Spinal cord (tissue), 9 donors: ENCODE measurements at regions not wholly inside any gene's neighbourhood (a gene's known extent, or its start where the extent isn't known, plus 50 kb on each side); places are given as distances from the start of the nearest gene placed in this dataset.

Experiments used
- DNase-seq, 6 donors: peaks; one replicate each; pipeline versions ENCODE4 v3.0.0 to v3.0.0-alpha.2; 2013 to 2015; ENCODE audit warnings: low spot score in 6 of 6, low read depth in 4 of 6
- H3K27ac ChIP-seq: one replicate; pipeline ENCODE4 v1.5.1; 2013; ENCODE audit warnings: low read depth, low read length, control low read depth
- H3K27me3 ChIP-seq: one replicate; pipeline ENCODE4 v1.6.1; 2013; ENCODE audit warnings: low read length; ENCODE audit not compliant: control insufficient read depth, insufficient read depth
- H3K36me3 ChIP-seq: one replicate; pipeline ENCODE4 v1.6.1; 2013; ENCODE audit warnings: low read length; ENCODE audit not compliant: control insufficient read depth, insufficient read depth
- H3K4me1 ChIP-seq: one replicate; pipeline ENCODE4 v1.6.1; 2013; ENCODE audit warnings: low read length; ENCODE audit not compliant: control insufficient read depth, insufficient read depth
- H3K4me3 ChIP-seq: one replicate; pipeline ENCODE4 v1.5.1; 2013; ENCODE audit warnings: low read depth, low read length, control low read depth
- H3K9me3 ChIP-seq: one replicate; pipeline ENCODE4 v1.6.1; 2013; ENCODE audit warnings: low read length; ENCODE audit not compliant: control insufficient read depth, insufficient read depth
- WGBS: methylation state at CpG from one replicate; pipeline ENCODE4 v1.1.5; 2013; ENCODE audit warnings: missing lambda C conversion rate; ENCODE audit not compliant: insufficient coverage; 5-methylcytosine and 5-hydroxymethylcytosine counted together
- donor health status: healthy.

GRCh38 chr3:107064405-107065060 lies 312.7 kb upstream of the CCDC54 start:
- Histone ChIP-seq H3K27ac (no peak overlapping the region), H3K4me3 (no peak overlapping the region), H3K9me3 (no peaks in the 10 kb centered on the region), H3K36me3 (no peaks in the 10 kb centered on the region), H3K27me3 (no peaks in the 10 kb centered on the region), H3K4me1 (peaks cover 8% of the 10 kb centered on the region)
- WGBS = 17% methylated on average over 6 of the region's 9 CpGs
- DNase-seq = peak; percentile 78 to 96 (median 84)

GRCh38 chr3:107065094-107065861 lies 312.0 kb upstream of the CCDC54 start:
- H3K4me1 ChIP-seq = peaks cover 8% of the 10 kb centered on the region
- no peak overlapping the region for H3K27ac ChIP-seq
- no peak overlapping the region for H3K4me3 ChIP-seq
- no peaks in the 10 kb centered on the region for H3K27me3 ChIP-seq
- no peaks in the 10 kb centered on the region for H3K9me3 ChIP-seq
- H3K36me3 ChIP-seq = no peaks in the 10 kb centered on the region
- peak in 3 of 6 donors; percentile 5 to 58 (median 53) for DNase-seq
- WGBS = 28% methylated on average over 12 of the region's 13 CpGs

- peaks cover 8% of the 10 kb centered on the region for H3K4me1 ChIP-seq
- H3K27me3 ChIP-seq = no peaks in the 10 kb centered on the region
- no peaks in the 10 kb centered on the region for H3K36me3 ChIP-seq
- H3K4me3 ChIP-seq = no peak overlapping the region
- H3K27ac ChIP-seq = no peak overlapping the region
- DNase-seq = peak in 1 of 6 donors; percentile 10
- H3K9me3 ChIP-seq = no peaks in the 10 kb centered on the region
- WGBS = 100% methylated on average over 3 of the region's 5 CpGs
Measured at GRCh38 chr3:107067421-107067820, 309.8 kb upstream of the CCDC54 start.

- Histone ChIP-seq H3K9me3 (no peaks in the 10 kb centered on the region), H3K4me3 (no peak overlapping the region), H3K4me1 (peaks cover 8% of the 10 kb centered on the region), H3K27me3 (no peaks in the 10 kb centered on the region), H3K36me3 (no peaks in the 10 kb centered on the region), H3K27ac (no peak overlapping the region)
- peak in 2 of 6 donors; percentile 13 to 19 for DNase-seq
- 39% methylated on average over 2 of the region's 4 CpGs for WGBS
Measured at GRCh38 chr3:107068980-107069379, 308.3 kb upstream of the CCDC54 start.

GRCh38 chr3:107076946-107077345 lies 300.3 kb upstream of the CCDC54 start:
- 100% methylated on average over 1 of the region's 3 CpGs for WGBS
- H3K9me3 ChIP-seq = no peaks in the 10 kb centered on the region
- peak overlapping the region; percentile 6 for H3K27ac ChIP-seq
- H3K27me3 ChIP-seq = no peaks in the 10 kb centered on the region
- no peak for DNase-seq
- no peaks in the 10 kb centered on the region for H3K36me3 ChIP-seq
- H3K4me1 ChIP-seq = no peaks in the 10 kb centered on the region
- H3K4me3 ChIP-seq = no peak overlapping the region

- DNase-seq = no peak
- no peaks in the 10 kb centered on the region for H3K27me3 ChIP-seq
- no peaks in the 10 kb centered on the region for H3K9me3 ChIP-seq
- no peaks in the 10 kb centered on the region for H3K36me3 ChIP-seq
- no peak overlapping the region for H3K27ac ChIP-seq
- H3K4me3 ChIP-seq = no peak overlapping the region
- WGBS = no CpG with 5 or more reads among the region's 2 CpGs
- no peaks in the 10 kb centered on the region for H3K4me1 ChIP-seq
Measured at GRCh38 chr3:107077391-107077790, 299.8 kb upstream of the CCDC54 start.

GRCh38 chr3:107082527-107082926 lies 294.7 kb upstream of the CCDC54 start:
- WGBS = no CpG with 5 or more reads among the region's 3 CpGs
- H3K27me3 ChIP-seq = no peaks in the 10 kb centered on the region
- H3K36me3 ChIP-seq = no peaks in the 10 kb centered on the region
- peaks cover 1% of the 10 kb centered on the region for H3K9me3 ChIP-seq
- DNase-seq = no peak
- no peak overlapping the region for H3K27ac ChIP-seq
- H3K4me1 ChIP-seq = no peaks in the 10 kb centered on the region
- no peak overlapping the region for H3K4me3 ChIP-seq

- no peak for DNase-seq
- 93% methylated on average over 3 of the region's 3 CpGs for WGBS
- no peak overlapping the region for H3K4me3 ChIP-seq
- no peak overlapping the region for H3K27ac ChIP-seq
- H3K4me1 ChIP-seq = no peaks in the 10 kb centered on the region
- peaks cover 1% of the 10 kb centered on the region for H3K9me3 ChIP-seq
- H3K36me3 ChIP-seq = no peaks in the 10 kb centered on the region
- no peaks in the 10 kb centered on the region for H3K27me3 ChIP-seq
Measured at GRCh38 chr3:107085261-107085660, 292.0 kb upstream of the CCDC54 start.

- Histone ChIP-seq H3K4me1 (no peaks in the 10 kb centered on the region), H3K9me3 (no peaks in the 10 kb centered on the region), H3K27ac (no peak overlapping the region), H3K27me3 (no peaks in the 10 kb centered on the region), H3K4me3 (no peak overlapping the region), H3K36me3 (no peaks in the 10 kb centered on the region)
- DNase-seq = no peak
- WGBS = 90% methylated on average over 2 of the region's 3 CpGs
Measured at GRCh38 chr3:107092121-107092520, 285.1 kb upstream of the CCDC54 start.

- Histone ChIP-seq H3K4me3 (no peak overlapping the region), H3K4me1 (no peaks in the 10 kb centered on the region)
- no peak for DNase-seq
Measured at GRCh38 chr3:107098864-107099263, 278.4 kb upstream of the CCDC54 start.

More at GRCh38 chr3:107098864-107099263, 278.4 kb upstream of the CCDC54 start:
- no peaks in the 10 kb centered on the region for H3K27me3 ChIP-seq
- H3K27ac ChIP-seq = no peak overlapping the region
- no peaks in the 10 kb centered on the region for H3K9me3 ChIP-seq
- H3K36me3 ChIP-seq = no peaks in the 10 kb centered on the region
